Mononuclear cell (primary cell): ENCODE measurements at regions not wholly inside any gene's neighbourhood (a gene's known extent, or its start where the extent isn't known, plus 50 kb on each side); places are given as distances from the start of the nearest gene placed in this dataset.

Experiments
- H3K27me3 ChIP-seq: 2 replicates; pipeline ENCODE4 v1.6.0; 2011; ENCODE audit warnings: low read length, control low read depth; ENCODE audit not compliant: insufficient read depth
- H3K4me1 ChIP-seq: 2 replicates; pipeline ENCODE4 v1.5.1; 2011; ENCODE audit warnings: mild to moderate bottlenecking, low read length, control low read depth; ENCODE audit not compliant: insufficient read depth
- H3K4me3 ChIP-seq: 2 replicates; pipeline ENCODE4 v1.5.1; 2011; ENCODE audit warnings: mild to moderate bottlenecking, low read length, moderate library complexity
- H3K9me3 ChIP-seq: 2 replicates; pipeline ENCODE4 v1.5.1; 2011; ENCODE audit warnings: low read depth, mild to moderate bottlenecking, control low read depth, low read length

DNA sequence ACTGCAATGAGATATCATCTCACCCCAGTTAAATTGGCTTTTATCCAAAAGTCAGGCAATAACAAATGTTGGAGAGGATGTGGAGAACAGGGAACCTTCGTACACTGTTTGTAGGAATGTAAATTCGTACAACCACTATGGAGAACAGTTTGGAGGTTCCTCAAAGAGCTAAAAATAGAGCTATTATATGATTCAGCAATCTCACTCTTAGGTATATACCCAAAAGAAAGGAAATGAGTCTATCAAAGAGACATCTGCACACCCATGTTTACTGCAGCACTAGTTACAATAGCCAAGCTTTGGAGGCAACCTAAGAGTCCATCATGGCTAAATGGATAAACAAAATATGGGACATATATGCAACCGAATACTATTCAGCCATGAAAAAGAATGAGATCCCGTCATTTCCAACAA, 68.0 kb upstream of the HES1 start:
- Histone ChIP-seq H3K4me1 (peaks cover 30% of the 10 kb centered on the region), H3K27me3 (peaks cover 15% of the 10 kb centered on the region), H3K9me3 (no peaks in the 10 kb centered on the region), H3K4me3 (no peak overlapping the region)

DNA sequence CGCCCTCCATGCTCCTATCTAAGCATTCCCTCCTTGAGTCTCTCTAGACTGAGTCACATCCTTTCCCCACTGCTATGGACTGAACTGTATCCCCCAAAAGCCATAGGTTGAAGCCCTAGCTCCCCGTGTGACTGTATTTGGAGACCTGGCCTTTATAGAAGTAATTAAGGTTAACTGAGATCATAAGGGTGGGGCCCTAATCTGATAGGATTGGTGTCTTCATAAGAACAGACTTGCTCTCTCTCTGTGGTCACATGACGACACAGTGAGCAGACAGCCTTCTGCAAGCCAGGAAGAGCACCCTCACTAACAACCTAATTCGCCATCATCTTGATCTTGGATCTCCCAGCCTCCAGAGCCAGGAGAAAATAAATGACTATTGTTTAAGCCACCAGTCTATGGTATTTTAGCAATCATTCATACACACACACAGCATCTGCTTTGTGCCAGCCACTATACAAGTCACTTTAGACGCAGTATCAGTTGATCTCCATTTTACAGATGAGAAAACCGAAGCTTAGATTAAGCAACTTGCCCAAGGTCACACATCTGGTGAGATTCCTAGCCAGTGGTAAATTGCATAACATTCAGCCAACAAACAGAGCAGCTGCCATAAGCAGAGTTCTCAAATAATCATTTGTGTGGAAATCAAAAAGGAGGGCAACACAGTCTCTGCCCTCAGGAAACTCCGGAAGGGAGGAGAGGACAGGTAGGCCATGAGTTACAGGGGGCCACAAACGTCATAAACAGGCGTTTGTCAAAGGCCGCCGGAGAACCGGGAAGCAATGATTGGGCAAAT, 66.3 kb upstream of the HES1 start:
- Histone ChIP-seq H3K27me3 (peaks cover 18% of the 10 kb centered on the region), H3K4me1 (peaks cover 30% of the 10 kb centered on the region), H3K4me3 (no peak overlapping the region), H3K9me3 (no peaks in the 10 kb centered on the region)

DNA sequence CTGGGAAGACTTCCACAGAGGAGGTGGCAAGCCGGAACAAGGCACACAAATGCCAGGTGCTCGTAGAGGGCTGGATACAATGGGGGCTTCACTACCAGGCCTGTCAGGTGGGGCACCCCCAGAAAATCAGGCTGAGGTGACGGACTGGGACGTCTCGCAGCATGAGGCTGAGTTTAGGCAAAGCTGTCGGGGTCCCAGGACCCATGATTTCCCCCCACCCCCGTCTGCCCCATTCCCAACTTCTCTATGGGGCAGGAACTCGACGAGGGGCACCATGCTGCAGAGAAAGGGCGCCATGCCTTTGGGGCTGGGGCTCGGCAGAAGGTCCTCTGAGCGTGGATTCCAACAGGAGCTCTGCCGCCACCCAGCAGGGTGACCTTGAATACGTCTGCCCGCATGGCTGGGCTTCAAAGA, 65.7 kb upstream of the HES1 start:
- Histone ChIP-seq H3K27me3 (peaks cover 18% of the 10 kb centered on the region), H3K4me1 (peaks cover 30% of the 10 kb centered on the region), H3K9me3 (no peaks in the 10 kb centered on the region), H3K4me3 (no peak overlapping the region)

DNA sequence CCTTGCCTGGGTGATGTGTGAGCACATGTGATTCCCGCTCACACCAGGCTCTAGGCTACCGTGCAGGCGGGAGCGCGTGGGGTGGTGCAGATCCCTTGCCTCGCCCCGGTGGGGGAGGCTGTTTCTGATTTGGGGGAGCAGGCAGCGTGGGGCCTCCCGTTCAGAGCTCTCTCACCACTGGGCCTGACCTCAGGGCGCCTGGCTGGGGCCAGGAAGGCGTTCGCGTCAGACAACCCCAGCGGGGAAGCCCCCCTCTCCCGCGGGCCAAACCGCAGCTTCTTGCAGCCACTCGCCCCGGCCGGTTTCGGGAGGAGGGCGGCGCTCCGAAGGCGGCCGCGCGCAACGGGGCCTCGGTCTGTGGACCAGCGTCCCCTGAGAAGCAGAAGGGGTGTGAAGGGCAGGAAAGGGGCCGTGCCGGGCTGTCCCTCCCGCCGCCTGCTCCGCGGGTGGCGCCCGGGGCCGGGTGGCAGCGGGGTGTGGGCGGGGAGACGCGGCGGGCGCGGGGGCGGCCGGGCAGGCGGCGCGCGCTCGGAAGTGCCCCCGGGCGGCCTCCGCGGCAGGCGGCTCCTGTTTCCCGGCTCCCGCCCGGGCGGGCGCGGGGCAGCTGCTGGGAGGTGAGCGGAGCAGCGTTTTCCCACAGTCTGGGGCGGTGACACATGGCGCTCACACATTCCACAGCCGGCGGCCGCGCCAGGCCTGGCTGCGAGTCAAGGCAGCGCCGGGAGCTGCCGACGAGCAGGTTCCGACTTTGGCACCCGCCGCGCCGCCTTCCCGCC, 65.1 kb upstream of the HES1 start:
- H3K4me1 ChIP-seq = peaks cover 30% of the 10 kb centered on the region
- H3K9me3 ChIP-seq = no peaks in the 10 kb centered on the region
- peak overlapping the region; percentile 31 for H3K4me3 ChIP-seq
- H3K27me3 ChIP-seq = peaks cover 18% of the 10 kb centered on the region

DNA sequence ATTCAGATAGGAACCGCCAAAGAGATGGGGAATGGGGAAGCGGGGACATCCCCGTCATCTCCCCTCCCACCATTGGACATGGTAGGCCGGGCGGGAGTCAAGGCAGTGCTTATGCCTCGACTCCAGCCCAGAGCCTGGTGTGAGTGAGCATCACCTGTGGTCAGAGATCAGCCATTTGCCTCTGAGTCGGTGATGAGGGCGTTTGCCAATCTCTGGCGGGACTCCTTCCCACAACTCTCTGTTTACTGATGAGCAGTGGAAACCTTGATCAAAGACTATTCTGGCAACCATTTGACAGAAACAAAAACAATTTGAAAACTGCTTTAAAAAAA, 63.9 kb upstream of the HES1 start:
- peaks cover 30% of the 10 kb centered on the region for H3K4me1 ChIP-seq
- peaks cover 20% of the 10 kb centered on the region for H3K27me3 ChIP-seq
- no peak overlapping the region for H3K4me3 ChIP-seq
- no peaks in the 10 kb centered on the region for H3K9me3 ChIP-seq

DNA sequence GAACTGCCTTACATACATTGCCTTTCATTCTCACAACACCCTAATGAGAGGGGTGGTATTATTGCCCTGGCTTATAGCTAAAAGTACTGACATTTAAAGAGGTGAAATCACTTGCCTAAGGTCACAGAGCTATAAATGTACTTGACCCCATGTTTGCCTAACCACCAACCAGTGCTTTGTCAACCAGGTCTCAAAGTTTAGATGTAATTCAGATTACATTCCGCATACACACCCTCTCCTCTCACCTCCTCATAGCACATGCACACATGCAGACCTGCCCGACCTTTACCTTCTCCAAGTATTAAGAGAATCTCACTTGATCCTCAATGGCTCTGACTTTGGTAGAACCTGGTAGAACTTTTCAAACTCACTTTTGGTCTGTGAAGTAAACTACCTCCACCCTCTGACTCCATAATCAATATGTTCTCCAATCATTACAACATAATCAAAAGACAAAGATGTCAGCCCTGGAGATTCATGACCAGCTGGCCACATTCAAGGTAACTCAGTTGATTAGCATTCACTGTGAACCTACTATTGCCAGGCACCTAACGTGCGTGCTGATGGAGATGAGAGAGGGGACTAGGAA, 63.2 kb upstream of the HES1 start:
- Histone ChIP-seq H3K4me3 (no peak overlapping the region), H3K27me3 (peaks cover 20% of the 10 kb centered on the region), H3K4me1 (peaks cover 28% of the 10 kb centered on the region), H3K9me3 (no peaks in the 10 kb centered on the region)

DNA sequence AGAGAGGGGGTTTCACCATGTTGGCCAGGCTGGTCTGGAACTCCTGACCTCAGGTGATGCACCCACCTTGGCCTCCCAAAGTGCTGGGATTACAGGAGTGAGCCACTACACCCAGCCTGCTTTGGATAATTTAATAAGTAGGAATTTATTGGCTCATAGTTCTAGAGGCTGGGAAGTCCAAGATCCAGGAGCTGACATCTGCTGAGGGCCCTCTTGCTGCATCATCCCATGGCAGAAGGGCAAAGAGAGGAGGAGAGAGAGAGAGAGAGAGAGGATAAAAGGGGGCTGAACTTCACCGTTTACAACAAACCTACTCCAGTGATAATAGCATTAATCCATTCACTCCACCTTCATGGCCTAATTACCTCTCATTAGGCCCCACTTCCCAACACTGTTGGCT, 62.0 kb upstream of the HES1 start:
- Histone ChIP-seq H3K4me1 (peaks cover 24% of the 10 kb centered on the region), H3K27me3 (peaks cover 20% of the 10 kb centered on the region), H3K4me3 (no peak overlapping the region), H3K9me3 (no peaks in the 10 kb centered on the region)

DNA sequence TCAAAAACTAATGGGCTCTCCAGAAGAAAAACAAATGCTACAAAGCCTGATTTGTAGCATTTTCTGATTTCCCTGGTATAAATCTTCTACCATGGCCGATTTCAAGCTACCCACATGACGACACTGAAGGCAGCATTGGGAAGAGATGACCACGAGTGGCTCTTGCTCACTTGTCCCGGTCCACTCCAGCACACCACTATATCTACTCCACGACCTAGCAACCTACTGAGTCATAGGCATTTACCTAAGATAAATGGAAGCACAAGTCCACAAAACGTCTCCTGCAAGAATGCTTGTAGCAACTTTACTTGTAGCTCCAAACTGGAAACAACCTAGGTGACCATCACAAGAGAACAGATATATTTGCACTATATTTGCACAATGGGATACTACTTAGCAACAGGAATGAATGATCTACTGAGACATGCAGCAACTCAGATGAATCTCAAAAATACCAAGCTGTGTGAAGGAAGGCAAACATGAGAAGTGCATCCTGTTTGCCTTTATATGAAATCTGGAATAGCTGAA, 60.8 kb upstream of the HES1 start:
- Histone ChIP-seq H3K9me3 (no peaks in the 10 kb centered on the region), H3K4me1 (peaks cover 14% of the 10 kb centered on the region), H3K27me3 (peaks cover 20% of the 10 kb centered on the region), H3K4me3 (no peak overlapping the region)

DNA sequence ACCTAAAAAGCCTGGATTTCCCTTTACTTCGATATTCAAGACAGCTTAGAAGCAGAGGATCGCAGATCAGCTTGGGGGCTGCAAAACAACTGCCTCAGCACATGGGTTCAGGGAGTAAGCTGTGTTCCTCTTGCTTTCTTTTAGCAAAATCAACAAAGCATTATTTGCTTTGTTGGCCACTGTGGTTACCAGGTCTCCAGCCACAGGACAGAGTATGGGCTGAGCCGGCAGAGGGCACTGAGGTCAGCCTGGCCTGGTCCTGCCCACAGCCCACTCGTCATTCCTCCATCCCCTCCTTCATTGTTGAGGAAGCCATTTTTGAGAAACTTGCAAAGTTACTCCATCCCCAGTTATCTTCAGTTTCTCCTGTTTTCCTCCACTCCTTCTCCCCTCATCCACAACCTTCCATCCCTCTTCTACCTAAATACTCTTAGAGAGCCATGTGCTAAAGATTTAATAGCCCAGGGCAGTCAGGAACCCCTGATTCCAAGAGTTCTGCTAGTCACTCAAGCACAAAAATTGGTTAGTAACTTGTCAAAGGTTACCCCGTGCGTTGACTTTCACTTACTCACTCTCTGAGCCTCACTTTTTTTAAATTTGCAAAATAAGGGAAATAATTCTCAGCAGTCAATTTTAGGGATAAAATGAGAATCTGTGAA, 60.0 kb upstream of the HES1 start:
- no peak overlapping the region for H3K4me3 ChIP-seq
- no peaks in the 10 kb centered on the region for H3K9me3 ChIP-seq
- H3K27me3 ChIP-seq = peaks cover 20% of the 10 kb centered on the region
- H3K4me1 ChIP-seq = peaks cover 8% of the 10 kb centered on the region

DNA sequence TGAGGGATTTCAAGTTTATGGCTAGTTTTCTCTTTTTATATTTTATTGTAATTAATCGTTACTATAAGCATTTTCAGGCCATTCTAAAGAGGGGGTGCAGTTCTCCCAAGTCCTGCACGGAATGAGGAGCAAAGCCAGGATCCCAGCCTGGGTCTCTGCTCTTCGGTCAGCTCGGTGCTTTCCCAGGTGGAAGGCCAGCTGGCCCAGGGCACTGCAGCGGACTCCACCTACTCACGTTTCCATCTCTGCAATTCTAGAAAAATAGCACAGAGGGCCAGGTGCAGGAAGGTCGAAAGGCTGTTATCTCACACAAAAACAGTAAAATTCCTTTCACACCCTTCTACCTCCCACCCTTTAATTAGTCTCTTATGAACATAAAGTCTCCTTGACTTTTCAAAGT, 59.5 kb upstream of the HES1 start:
- H3K27me3 ChIP-seq = peaks cover 19% of the 10 kb centered on the region
- H3K9me3 ChIP-seq = no peaks in the 10 kb centered on the region
- H3K4me1 ChIP-seq = peaks cover 4% of the 10 kb centered on the region
- no peak overlapping the region for H3K4me3 ChIP-seq

DNA sequence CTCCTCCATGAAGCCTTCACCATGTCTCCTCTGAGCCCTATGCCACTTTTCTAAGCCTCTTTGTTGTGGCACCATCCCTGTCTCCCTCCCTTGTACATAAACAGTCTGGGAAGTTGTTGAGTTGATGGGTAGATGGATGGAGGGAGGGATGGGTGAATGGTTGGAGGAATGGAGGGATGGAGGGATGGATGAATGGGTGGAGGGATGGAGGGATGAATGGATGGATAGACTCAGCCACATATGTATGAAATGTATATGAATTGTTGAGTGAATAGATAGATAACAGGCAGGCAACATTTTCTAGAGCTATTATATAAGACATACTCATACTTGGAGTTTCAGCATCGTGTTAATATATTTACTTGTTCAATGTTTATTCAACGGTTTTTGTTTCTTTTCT, 58.3 kb upstream of the HES1 start:
- Histone ChIP-seq H3K9me3 (no peaks in the 10 kb centered on the region), H3K4me1 (no peaks in the 10 kb centered on the region), H3K4me3 (no peak overlapping the region), H3K27me3 (peaks cover 8% of the 10 kb centered on the region)

DNA sequence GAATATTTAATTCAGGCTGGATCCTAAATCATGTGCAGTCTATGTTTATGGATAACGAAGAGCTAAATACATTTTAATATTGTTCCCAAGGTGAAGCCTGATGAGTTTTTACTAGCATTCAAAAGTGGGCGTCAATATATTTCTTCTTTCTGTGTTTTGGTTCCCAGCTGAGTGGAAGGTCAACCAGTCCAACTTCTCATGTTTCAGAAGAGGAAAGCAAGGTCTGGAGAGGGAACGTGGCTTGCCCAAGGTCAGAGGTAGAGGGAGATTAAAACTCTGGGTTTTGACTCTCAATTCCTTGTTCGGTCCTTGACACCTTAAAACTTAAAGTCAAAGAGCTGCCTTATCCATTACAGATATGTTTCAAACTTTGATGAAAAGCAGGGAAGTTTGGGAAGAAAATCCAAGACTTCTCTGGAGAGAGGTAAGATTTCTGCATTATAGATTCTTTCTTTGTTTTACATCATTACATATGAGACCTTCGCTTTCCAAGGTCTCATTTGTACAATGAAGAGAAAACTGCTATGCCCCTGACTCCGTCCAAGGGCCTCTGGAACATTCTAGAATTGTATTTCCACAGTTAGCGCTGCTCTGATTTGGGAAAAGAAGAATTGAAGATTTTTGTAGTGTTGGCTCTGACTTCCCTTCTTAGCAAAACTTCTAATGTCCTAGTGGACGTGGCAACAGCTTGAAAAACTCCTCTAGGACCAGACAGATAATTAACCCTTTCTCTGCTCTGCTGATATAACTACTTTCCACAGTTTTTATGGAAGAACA, 57.7 kb upstream of the HES1 start:
- Histone ChIP-seq H3K27me3 (peaks cover 2% of the 10 kb centered on the region), H3K9me3 (no peaks in the 10 kb centered on the region), H3K4me1 (no peaks in the 10 kb centered on the region), H3K4me3 (no peak overlapping the region)

DNA sequence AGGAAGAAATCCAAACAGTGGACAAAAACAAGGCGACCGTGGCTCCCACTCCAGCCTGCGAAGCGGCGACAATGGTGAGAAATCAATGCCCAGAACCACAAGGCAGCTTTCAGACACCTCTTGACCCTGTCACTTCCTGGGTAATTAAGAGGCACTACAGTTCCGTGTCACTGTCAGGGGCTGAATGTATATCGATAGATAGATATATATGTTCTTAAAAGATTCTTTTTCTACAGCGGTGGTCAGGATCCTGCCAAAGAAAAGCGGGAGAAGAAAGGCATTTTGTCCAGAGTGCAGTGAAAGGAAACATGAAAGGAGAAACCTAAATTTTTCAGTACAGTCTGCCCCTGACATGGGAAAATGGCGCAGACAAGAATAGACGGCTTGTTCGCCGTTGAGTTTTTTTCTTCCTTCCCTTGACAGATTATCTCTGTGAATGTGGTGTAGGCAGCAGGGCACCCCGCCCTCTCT, 56.2 kb upstream of the HES1 start:
- no peaks in the 10 kb centered on the region for H3K4me1 ChIP-seq
- H3K27me3 ChIP-seq = peaks cover 2% of the 10 kb centered on the region
- no peaks in the 10 kb centered on the region for H3K9me3 ChIP-seq
- no peak overlapping the region for H3K4me3 ChIP-seq

DNA sequence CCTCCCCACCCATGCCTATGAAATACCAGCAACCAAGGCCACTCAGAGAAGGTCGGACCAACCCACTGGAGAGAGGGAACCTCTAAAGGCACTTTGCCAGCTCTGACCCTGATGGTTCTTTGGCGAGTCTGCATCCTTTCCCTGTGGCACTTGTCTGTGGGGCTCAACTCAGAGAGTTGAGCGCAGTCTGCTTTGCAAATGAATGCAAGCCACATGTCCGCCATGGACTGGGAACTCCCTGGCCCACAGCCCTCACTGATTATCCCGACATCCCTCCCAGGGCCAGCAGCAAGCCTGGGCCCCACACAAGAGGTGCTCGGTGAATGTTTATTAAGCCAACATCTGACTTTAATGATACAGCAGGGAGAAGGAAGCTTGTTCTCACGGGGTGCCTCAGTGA, 55.5 kb upstream of the HES1 start:
- Histone ChIP-seq H3K9me3 (no peaks in the 10 kb centered on the region), H3K4me3 (no peak overlapping the region), H3K27me3 (peaks cover 2% of the 10 kb centered on the region), H3K4me1 (no peaks in the 10 kb centered on the region)
